GM21526 (cell line): ENCODE measurements at regions not wholly inside any gene's neighbourhood (a gene's known extent, or its start where the extent isn't known, plus 50 kb on each side); places are given as distances from the start of the nearest gene placed in this dataset.
"Not testable (repeated sequence)": the region's sequence is repeated elsewhere in the genome, so short reads cannot be mapped to it uniquely, and the experiment has no call there.

Experiments used
- ATAC-seq: cut with Tn5 transposase; IDR thresholded peaks from one replicate; pipeline ENCODE4 v1.9.1; 2021; ENCODE audit warnings: moderate library complexity; ENCODE audit not compliant: unreplicated experiment, low FRiP score

DNA sequence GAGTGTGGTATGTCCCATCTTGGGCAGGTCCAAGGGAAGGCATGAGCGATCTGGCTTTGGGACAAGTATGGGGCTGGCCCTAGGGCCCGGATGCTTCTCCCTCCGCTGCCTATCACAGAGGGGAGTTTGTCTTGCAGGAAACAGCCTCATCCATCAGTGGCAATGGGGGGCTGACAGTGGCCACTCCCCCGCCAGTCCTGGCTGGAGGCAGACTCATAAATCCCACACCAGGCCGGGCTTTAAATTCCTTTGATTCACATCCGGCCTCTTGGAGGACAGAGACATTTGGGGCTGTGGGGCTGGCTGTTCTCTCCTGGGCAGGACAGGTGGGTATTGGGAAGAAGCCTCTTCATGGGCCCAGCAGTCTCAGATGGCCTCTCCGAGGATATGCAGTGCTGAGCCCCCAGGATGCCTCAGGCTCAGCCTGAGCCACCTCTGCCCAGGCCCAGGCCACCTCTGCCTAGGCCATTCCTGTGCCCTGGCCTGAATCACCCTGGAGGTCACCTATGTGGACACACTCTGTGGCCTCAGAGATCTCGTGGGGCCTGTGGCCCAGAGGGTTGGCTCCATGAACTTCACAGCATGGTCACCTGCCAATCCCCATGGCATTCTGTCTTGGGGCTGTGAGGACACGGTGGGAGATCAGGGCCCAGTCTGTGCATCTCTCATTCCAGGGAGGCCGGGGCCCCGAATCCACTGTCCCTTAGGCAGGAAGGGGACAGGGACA is 84.2 kb upstream of the GOLGA6L4 start:
- no peak for ATAC-seq

DNA sequence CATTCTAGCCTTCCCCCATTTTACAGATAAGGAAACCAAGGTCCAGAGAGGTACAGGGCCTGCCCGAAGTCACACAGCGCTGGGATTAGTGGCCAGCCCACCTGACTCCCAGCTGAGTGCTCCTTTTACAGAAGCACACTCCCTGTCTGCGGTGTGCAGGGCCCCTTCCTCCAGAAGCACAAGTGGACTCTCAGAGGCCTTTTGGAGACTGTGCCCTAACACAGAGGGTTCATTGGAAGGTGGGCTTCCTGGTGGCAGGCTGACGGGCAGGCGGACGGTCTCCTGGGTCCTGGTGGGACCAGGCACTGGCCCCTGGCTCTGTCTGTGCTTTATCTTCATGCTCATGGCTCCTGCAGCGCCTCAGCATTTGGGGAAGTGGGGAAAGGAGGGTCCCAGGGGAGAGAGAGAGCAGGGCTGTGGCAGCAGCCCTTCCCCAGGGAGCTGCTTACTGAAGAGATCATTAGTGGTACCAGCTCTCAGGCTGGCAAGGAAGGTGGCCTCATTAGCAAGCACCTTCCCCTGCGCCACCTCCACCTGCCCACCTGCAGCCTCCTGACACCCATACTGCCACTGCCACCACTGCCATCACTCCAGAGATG is 83.1 kb upstream of the GOLGA6L4 start:
- not testable (repeated sequence) for ATAC-seq

DNA sequence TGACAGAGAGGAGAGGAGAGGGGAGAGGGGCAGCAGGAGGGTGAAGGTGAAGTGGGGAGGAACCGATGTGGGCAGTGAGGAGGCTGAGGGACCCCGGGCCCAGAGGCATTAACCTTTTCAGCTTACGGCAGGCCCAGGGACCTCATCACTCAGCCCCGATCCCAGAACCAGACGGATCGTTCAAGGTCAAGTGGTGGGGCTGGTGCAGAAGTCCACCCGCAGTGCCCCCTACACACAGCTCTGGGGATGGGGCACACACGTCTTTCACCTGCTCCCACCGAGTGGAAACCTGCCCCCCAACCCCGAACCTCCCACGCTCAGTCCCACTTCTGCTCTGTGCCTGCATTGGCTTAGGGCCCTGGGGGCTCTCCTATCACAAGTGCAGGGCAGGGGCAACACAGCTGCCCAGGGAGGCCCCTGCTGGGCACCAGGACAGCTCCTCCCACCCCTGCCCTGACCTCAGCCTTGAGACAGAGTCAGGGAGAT is 81.9 kb upstream of the GOLGA6L4 start:
- ATAC-seq: not testable (repeated sequence)

DNA sequence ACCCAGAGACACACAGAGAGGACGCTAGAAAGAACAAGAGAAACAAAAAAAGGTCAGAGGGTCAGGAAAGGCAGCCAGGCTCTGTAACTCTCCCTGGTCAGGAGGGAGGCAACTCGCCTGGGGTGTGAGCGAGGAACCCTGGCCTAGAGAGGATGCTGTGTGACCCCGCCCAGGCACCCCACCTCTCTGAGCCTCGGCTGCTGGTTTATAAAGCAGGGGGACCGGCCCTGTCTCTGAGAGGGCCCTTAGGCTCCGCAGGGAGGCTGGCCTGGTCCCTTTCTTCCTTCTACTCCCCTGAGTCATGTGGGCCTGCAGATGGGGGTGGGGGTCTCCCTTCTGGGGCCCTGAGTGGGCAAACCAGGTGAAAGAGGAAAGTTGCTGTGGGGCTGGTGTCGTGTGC is 81.3 kb upstream of the GOLGA6L4 start:
- not testable (repeated sequence) for ATAC-seq

DNA sequence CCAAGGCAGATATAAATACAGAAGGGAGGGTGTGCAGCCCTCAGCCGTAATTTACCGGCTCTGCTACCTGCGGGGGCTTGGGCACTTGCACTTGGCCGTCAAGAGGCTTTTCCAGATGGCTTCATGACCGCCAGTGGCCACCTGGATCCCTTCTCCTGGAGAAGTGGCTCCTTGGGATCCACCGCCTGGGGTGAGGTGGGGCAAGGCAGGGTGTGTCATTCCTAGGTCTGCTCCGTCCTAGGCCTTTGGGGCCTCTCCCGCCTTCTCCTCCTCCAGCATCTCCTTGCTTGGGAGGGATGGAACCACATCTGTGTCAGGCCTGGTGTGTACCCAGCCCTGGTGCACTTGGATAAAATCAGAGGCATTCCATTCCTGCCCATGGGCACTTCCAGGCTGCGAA is 80.8 kb upstream of the GOLGA6L4 start:
- ATAC-seq: not testable (repeated sequence)

DNA sequence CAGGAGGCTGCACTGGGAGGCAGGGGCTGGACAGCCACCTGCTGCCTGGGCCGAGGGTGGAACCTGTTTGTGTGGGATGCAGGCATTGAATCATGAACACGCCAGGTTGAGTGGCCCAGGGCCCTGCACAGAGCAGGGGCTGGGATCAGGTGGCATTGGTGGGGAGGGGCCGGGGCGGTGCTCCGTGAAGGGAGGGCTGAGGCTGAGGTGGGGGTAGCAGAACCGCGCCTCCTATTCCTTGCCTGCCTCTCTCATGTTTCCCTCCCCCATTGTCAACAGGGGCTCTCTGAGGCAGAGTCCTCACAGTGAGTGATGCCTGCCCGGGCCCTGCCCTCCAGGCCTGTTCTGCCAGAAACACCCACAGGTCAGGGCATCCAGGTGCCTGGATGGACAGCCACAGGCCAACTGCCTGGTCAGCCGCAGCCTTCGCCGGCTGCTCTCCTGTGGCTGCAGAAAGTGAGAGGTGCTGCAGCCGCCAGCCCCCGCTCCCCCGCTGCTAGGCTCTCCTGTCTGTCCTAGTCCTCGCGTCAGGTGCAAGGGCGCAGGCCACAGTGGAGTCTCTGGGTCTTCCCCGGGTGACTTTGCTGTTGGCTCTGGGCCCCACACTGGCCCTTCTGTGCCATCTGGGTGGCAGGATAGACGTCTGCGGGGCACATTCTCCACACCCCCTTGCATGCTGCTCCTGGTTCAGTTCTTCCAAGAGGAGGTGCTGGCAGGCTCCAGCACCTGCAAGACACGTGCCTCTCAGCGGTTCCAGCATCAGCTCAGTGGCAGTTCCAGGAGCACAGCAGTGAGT is 79.6 kb upstream of the GOLGA6L4 start:
- ATAC-seq: not testable (repeated sequence)

DNA sequence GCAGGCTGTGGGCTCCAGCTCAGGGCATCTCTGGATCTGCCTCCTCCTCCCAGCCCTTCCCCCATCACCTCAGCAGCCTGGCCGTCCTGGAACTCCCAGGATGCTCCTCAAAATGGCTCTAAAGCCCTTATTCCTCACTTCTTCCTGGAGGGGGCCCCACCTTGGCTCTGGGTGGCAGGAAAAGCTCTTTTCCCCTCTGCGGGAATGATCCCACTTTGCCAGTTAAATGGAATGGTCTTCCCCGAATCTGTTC is 79.1 kb upstream of the GOLGA6L4 start:
- not testable (repeated sequence) for ATAC-seq

DNA sequence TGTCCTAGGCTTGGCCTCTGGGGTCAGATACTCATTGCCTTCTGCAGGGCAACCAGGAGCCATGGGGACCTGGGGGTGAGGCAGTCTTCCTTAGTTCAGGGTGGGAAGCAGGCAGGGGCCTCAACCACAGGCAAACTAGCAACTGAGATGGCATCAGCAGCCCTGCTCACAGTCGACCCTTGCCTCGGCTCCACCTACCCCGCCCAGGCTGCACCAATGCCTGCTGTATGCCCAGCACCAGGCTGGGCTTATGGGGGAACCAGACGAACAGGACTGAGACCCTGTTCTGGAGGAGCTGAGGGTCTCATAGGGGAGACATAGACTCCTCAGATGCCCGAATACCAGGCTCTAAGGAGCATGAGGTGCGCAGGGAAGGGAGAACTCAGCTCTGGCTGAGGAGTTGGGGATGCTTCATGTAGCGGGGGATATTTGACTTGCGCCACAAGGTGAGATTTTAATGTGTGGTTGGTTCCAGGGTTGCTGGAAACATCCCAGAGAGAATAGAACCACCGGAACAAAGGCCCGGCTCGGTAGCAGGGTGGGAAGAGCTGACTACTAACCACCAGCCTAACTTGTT is 78.4 kb upstream of the GOLGA6L4 start:
- not testable (repeated sequence) for ATAC-seq

DNA sequence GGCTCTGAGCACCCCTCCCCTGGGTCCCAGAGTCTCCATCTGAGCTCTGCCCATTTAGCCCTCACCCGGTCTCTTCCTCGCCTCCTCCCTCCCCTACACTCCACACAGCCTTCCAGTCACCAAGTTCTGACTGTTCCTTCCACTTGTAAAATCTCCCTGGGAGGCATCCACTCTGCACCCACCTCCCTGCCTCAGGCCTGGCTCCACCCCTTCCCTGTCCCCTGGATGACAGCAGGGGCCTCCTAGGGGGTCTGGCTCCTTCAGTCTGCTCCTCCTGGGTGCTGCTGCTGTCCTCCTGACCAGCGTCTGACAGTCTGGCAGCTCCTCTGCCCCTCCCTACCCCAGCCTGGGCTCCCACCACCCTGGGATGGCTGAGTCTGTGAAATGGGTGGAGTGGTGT is 77.7 kb upstream of the GOLGA6L4 start:
- not testable (repeated sequence) for ATAC-seq

DNA sequence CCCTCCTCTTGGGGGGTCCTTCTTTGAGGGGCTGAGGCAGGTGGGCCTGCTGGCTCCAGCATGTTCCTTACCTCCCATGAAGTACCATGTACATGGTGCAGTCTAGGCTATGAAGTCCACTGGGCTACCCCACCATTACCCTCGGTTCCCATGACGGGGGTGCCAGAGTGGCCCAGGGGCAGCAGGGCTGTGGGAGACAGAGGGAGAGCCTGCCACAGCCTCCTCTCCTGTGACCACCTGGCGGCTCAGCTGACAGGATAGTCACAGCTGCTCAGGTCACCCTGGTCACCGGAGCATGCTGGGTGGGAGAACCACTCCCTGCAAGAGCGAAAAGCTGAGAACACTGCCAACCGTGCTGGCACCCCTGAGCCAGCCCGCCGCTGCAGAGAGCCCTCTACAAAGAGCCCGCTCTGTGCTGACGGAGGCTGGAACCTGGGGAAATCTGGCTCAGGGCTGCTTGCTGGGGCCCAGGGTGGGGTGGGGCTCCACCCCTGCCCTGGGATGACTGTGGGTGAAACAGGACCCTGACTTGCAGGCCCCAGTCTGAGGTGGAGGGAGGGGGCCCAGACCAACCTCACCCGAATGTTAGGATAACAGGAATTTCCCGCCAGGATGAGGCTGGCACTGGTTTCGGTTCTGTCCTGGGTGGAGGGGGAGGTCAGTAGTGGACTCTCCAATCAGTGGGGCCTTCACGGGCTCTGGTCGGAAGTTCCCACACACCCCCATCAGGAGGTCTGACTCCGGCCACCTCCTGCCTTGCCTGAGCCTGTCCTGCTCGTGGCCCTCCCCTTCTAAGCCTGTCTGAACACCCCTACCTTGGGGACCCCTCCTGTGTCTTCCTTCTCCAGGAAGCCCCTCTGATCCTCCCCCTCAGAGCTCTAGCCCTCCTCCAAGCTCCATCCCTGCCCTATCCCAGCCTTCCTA is 76.0 kb upstream of the GOLGA6L4 start:
- ATAC-seq: not testable (repeated sequence)

DNA sequence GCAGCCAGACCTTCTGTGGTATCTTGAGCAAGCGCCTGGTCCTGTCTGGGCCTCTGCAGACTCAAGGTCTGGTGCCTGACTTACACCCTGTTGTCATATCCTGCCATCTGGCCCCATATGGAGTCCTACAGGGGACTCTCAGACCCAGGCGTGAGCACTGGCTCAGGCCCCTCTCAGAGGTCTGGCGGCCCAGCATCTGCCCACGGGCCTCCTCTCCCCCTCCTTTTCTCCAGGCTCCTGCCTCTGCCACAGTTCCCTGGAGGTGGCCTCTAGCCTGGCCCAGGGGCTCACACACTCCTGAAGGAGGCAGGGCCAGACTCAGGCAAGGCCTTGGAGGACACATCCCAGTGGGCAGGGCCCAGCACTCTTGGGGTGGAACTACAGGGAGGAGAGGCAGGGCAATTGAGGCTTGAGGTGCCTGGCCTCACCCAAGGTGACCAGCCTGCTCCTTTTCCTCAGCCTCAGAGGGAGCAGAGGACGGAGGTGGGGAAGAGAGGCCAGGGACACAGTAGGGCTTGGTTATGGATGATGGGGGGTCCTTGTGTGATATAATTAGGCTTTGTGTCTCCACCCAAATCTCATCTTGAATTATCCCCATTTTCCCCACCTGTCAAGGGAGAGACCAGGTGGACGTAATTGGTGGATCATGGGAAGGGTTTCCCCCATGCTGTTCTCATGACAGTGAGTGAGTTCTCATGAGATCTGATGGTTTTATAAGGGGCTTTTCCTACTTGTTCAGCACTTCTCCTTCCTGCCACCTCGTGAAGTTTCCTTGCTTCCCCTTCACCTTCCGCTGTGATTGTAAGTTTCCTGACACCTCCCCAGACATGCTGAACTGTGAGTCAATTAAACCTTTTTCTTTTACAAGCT is 70.9 kb upstream of the GOLGA6L4 start:
- not testable (repeated sequence) for ATAC-seq

DNA sequence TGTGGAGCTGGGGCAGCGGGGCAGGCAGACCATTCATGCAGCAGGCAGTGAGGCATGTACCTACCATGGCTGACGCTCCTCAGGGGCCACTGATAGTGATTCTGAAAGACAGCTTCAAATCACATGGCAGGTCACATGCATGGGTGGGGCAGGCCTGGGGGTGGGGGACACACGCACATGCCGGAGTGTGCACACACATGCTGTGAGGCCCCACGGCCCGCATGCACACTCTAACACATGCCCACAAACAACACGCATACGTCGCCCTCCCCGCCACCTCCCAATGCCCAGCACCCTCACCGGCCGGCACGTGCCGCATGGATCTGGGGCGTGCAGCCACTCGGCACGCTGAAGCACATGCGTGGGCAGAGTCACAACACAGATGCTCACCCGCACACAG is 65.5 kb upstream of the GOLGA6L4 start:
- ATAC-seq: not testable (repeated sequence)

DNA sequence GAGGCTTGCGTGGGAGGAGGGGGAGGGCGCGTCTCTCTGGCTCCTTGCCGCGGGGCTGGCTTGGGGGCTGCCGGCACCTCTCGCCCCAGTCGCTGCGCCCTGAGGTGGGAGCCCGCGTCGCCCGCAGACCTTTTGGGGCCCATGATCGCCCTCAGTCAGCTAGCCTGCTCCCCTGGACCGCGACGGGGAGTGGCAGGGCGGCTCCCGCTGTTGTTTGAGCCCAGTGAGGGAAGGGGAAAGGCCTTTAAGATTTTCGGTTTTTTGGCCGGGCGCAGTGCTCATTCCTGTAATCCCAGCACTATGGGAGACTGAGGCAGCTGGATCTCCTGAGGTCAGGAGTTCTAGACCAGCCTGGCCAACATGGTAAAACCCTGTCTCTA is 62.4 kb upstream of the GOLGA6L4 start:
- ATAC-seq: not testable (repeated sequence)
